ENCODE measurements at regions not wholly inside any gene's neighbourhood (a gene's known extent, or its start where the extent isn't known, plus 50 kb on each side); places are given as distances from the start of the nearest gene placed in this dataset.
"Not testable (repeated sequence)": the region's sequence is repeated elsewhere in the genome, so short reads cannot be mapped to it uniquely, and the experiment has no call there.

DNA sequence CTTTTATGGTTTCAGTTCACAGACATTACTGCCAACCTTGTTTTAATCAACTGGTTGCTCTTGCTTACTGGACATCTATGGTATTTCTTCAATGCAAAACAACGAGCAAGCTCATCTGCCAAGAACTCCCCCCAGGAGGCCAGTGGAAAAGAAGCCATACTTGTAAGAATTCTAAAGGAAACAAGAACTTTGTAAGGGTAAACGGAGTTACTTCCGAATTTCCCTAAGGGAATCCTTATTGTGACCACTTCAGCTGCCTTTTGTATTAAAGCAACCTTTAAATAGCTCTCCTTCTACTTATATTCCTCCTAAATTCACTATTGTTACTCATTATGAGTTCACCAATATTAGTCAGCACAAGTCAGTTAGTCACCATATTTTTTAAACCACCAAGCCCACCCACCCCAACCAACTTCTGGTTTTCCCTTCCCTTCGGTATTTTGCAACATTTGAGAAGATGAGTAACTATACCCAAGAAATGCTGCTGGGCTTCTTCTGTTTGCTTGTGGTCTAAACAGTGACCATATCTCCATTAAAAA, 602.8 kb upstream of the DIPK2B start:
- Histone ChIP-seq H3K27me3 (no peaks in the 10 kb centered on the region), H3K9ac (no peak overlapping the region), H3K79me2 (ENCODE audit: low read depth) (peaks cover 96% of the 10 kb centered on the region), H3K4me3 (no peak overlapping the region), H3K36me3 (no peaks in the 10 kb centered on the region), H3K9me3 (ENCODE audit: low read depth) (no peaks in the 10 kb centered on the region), H3K27ac (no peak overlapping the region), H3K4me2 (no peak overlapping the region), H3F3A (ENCODE audit: low read depth) (no peaks in the 10 kb centered on the region), H4K20me1 (ENCODE audit: low read depth) (peaks cover 7% of the 10 kb centered on the region), H2AFZ (replicated peaks) (no peak overlapping the region), H3K4me1 (peaks cover 4% of the 10 kb centered on the region)
- Mint-ChIP-seq H3K4me1 (peaks cover 17% of the 10 kb centered on the region), H3K36me3 (peaks cover 12% of the 10 kb centered on the region), H3K9me3 (peaks cover 5% of the 10 kb centered on the region), H3K4me3 (no peak overlapping the region), H3K27me3 (ENCODE audit: insufficient read depth, low read depth) (peaks cover 2% of the 10 kb centered on the region), H3K27ac (no peak overlapping the region)
- TF ChIP-seq, protein P1, sequence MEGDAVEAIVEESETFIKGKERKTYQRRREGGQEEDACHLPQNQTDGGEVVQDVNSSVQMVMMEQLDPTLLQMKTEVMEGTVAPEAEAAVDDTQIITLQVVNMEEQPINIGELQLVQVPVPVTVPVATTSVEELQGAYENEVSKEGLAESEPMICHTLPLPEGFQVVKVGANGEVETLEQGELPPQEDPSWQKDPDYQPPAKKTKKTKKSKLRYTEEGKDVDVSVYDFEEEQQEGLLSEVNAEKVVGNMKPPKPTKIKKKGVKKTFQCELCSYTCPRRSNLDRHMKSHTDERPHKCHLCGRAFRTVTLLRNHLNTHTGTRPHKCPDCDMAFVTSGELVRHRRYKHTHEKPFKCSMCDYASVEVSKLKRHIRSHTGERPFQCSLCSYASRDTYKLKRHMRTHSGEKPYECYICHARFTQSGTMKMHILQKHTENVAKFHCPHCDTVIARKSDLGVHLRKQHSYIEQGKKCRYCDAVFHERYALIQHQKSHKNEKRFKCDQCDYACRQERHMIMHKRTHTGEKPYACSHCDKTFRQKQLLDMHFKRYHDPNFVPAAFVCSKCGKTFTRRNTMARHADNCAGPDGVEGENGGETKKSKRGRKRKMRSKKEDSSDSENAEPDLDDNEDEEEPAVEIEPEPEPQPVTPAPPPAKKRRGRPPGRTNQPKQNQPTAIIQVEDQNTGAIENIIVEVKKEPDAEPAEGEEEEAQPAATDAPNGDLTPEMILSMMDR (IDR thresholded peaks at IDR 0.05) = no peak
- TF ChIP-seq EZH2 (IDR thresholded peaks at IDR 0.05) = no peak
- no peak for TF ChIP-seq EZH2phosphoT487 (IDR thresholded peaks at IDR 0.05)
- no peak for DNase-seq (ENCODE audit: low spot score)

DNA sequence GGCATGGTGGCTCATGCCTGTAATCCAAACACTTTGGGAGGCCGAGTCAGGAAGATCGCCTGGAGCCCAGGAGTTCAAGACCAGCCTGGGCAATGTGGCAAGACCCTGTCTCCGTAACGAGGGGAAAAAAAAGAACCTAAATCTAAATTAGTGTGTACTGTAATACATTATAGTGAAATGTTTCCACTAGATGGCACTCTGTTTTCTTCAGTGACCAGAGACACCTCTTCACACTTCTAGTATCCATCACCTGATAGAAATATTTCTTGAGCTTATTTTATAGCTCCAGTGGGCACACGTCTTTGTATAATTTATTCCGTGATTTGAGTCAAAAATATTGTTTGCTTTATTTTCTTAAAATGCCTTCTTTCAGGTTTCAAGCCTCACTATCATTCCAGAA, 600.9 kb upstream of the DIPK2B start:
- Histone ChIP-seq H3K36me3 (no peaks in the 10 kb centered on the region), H3K9me3 (ENCODE audit: low read depth) (peaks cover 6% of the 10 kb centered on the region), H4K20me1 (ENCODE audit: low read depth) (peaks cover 12% of the 10 kb centered on the region), H3K4me1 (no peaks in the 10 kb centered on the region), H3K9ac (no peak overlapping the region), H3K79me2 (ENCODE audit: low read depth) (peaks cover 96% of the 10 kb centered on the region), H3K4me2 (no peak overlapping the region), H3F3A (ENCODE audit: low read depth) (no peaks in the 10 kb centered on the region), H3K27ac (no peak overlapping the region), H3K4me3 (no peak overlapping the region), H2AFZ (replicated peaks) (no peak overlapping the region), H3K27me3 (no peaks in the 10 kb centered on the region)
- Mint-ChIP-seq H3K36me3 (peaks cover 11% of the 10 kb centered on the region), H3K4me3 (no peak overlapping the region), H3K27me3 (ENCODE audit: insufficient read depth, low read depth) (peaks cover 2% of the 10 kb centered on the region), H3K4me1 (peaks cover 6% of the 10 kb centered on the region), H3K9me3 (peaks cover 5% of the 10 kb centered on the region), H3K27ac (no peak overlapping the region)
- peak; percentile 13 for DNase-seq (ENCODE audit: low spot score)
- no peak for TF ChIP-seq EZH2phosphoT487 (IDR thresholded peaks at IDR 0.05)
- TF ChIP-seq, protein P1 (IDR thresholded peaks at IDR 0.05) = peak; percentile 40

DNA sequence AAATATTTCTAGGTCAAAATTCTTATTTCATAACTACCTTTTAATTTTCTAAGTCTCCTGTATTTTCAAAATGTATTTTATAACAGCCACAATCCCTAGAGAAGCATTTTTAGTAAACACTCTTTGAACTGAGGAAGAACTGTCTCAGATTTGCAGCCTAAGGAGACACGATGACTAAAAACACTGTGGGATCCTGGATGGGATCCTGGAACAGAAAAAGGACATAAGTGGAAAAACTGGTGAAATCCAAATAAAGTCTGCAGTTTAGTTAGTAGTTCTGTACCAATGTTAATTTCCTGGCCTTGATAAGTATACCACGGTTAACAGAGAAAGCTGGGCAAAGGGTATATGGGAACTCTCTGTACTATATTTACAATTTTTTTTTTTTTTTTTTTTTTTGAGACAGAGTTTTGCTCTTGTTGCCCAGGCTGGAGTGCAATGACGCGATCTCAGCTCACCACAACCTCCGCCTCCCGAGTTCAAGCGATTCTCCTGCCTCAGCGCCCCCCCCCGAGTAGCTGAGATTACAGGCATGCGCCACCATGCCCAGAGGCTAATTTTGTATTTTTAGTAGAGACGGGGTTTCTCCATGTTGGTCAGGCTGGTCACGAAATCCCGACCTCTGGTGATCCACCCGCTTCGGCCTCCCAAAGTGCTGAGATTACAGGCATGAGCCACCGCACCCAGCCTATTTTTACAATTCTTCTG, 600.2 kb upstream of the DIPK2B start:
- peaks cover 12% of the 10 kb centered on the region for H4K20me1 ChIP-seq (ENCODE audit: low read depth)
- DNase-seq (ENCODE audit: low spot score); H3K4me2 ChIP-seq; H3K9me3 Mint-ChIP-seq; H3K4me3 Mint-ChIP-seq; H3K27me3 ChIP-seq; H3K36me3 ChIP-seq; H3K27ac Mint-ChIP-seq; H3K4me1 ChIP-seq; H3K4me1 Mint-ChIP-seq; H2AFZ ChIP-seq (replicated peaks); H3K27me3 Mint-ChIP-seq (ENCODE audit: insufficient read depth, low read depth); H3K4me3 ChIP-seq; H3F3A ChIP-seq (ENCODE audit: low read depth); H3K9ac ChIP-seq; H3K27ac ChIP-seq; H3K9me3 ChIP-seq (ENCODE audit: low read depth): not testable (repeated sequence)
- peaks cover 96% of the 10 kb centered on the region for H3K79me2 ChIP-seq (ENCODE audit: low read depth)
- H3K36me3 Mint-ChIP-seq = peaks cover 13% of the 10 kb centered on the region

DNA sequence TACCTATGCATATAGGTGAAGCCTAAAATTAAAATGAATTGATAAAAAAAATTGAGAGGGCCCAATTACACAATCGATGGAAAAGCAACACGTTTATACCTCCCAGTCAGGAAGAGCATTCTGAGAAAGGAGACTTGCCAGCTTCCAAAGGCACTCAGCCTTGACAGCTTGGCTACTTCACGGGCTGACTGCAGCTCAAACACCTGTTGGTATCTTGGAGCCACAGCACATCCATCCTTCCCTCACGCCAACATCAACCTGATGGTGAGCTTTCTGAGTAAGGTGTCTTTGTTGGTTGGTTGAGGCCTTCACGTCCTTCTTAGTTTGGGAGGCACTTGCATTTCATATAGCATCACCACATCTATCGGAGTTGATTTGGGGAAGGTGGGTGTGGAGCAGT, 598.9 kb upstream of the DIPK2B start:
- Histone ChIP-seq H3F3A (ENCODE audit: low read depth) (no peaks in the 10 kb centered on the region), H3K9me3 (ENCODE audit: low read depth) (peaks cover 6% of the 10 kb centered on the region), H2AFZ (replicated peaks) (no peak overlapping the region), H3K4me2 (no peak overlapping the region), H3K79me2 (ENCODE audit: low read depth) (peaks cover 96% of the 10 kb centered on the region), H3K4me3 (no peak overlapping the region), H3K4me1 (no peaks in the 10 kb centered on the region), H3K27me3 (no peaks in the 10 kb centered on the region), H3K36me3 (no peaks in the 10 kb centered on the region), H3K27ac (no peak overlapping the region), H4K20me1 (ENCODE audit: low read depth) (peaks cover 12% of the 10 kb centered on the region), H3K9ac (no peak overlapping the region)
- Mint-ChIP-seq H3K27me3 (ENCODE audit: insufficient read depth, low read depth) (peaks cover 2% of the 10 kb centered on the region), H3K9me3 (peaks cover 4% of the 10 kb centered on the region), H3K36me3 (peaks cover 15% of the 10 kb centered on the region), H3K4me1 (peaks cover 6% of the 10 kb centered on the region), H3K4me3 (no peak overlapping the region), H3K27ac (no peak overlapping the region)
- no peak for DNase-seq (ENCODE audit: low spot score)
- no peak for TF ChIP-seq EZH2 (IDR thresholded peaks at IDR 0.05)

Data from neural progenitor cell (in vitro differentiated cells).